HG03196 (cell line): ENCODE measurements at regions not wholly inside any gene's neighbourhood (a gene's known extent, or its start where the extent isn't known, plus 50 kb on each side); places are given as distances from the start of the nearest gene placed in this dataset.

Experiments used
- ATAC-seq: cut with Tn5 transposase; IDR thresholded peaks from one replicate; pipeline ENCODE4 v1.9.1; 2021; ENCODE audit not compliant: unreplicated experiment

DNA sequence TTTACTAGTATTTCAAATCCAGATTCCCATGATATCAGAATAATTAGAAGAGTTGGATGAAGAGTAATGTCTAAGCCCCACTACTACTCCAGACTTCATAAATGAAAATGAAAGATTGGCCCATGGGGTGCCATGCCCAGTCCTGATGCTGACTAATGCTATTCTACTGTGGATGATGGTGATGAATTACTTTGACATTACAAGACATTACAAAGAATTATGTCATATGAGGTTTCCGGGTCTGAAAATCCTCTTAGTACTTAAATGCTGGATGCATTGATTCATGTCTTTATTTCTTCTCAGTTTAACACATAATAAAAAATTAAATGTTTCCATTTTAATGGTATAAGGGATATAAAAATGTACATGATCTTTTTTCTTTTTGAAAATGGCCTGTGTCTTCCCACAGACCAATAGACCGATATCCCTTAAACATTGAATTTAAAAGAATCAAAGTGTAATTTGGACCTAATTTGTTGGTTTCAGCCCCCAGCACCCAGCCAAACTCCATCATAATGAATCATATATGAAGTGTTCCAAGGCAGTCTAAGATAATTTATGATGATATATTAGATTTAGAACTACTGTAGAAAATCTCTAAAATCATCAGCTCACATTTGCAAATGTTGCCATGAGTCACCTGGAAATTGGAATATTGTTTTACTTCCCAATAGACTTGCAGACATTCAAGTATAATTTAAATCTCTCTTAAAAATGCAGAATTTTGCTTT is 223.6 kb upstream of the SGCD start:
- ATAC-seq = no peak

- no peak for ATAC-seq
These were observed 217.5 kb upstream of the SGCD start for GRCh38 chr5:156109317-156110023.

DNA sequence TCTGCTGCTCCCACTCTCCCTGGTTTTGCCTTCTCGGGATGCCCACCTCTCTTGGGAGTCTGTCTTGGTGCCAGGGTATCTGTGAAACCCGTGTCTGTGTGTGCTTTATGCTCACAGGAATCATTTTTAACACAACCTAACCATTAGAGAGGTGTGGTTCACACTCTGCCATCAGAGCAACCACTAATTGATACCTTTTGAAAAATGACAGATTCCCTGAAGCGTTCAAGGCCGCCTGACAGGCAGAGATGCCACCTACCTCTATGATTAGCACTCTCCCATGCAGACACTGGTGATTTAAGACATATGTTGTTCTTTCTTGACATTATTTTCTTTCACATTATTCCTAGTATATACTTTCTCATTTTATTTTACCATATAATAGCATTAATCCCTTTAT is 207.3 kb upstream of the SGCD start:
- no peak for ATAC-seq

DNA sequence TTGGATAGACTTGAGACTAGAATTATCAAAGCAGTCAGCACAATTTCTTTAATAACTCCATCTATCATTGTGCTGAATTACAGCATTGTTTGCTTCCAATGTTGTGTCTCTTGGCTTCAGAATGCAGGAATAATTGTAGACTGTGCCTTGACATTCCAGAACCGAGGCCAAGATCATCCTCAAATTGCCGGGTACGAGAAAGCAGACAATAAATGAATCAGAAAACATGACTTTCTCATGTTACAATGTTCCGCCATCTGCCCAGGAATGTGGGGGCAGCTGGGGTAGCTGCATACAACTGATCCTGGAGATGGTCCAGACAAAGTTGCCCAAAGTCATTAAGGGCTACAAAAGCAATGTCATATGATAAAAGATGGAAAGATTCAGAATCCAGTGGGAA is 206.2 kb upstream of the SGCD start:
- ATAC-seq = no peak

DNA sequence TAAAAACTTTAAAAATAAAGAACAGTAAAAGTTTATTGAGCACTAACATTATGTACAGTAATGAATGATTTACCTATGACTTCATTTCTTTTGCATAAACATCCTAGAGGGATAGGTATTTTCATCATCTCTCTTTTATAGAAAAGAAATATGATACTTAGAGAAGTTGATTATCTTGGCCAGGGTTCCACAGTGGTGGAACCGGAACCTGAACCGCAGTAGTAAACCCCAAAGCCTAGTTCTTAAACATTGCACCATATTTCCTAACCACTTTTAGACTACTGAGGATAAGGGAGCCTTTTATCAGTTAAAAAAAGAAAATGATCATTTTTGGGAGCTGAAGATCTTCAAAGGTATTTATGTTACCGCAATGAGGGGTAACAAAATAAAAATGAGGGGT is 205.7 kb upstream of the SGCD start:
- no peak for ATAC-seq

- no peak for ATAC-seq
These were observed 205.1 kb upstream of the SGCD start for GRCh38 chr5:156121882-156122281.

DNA sequence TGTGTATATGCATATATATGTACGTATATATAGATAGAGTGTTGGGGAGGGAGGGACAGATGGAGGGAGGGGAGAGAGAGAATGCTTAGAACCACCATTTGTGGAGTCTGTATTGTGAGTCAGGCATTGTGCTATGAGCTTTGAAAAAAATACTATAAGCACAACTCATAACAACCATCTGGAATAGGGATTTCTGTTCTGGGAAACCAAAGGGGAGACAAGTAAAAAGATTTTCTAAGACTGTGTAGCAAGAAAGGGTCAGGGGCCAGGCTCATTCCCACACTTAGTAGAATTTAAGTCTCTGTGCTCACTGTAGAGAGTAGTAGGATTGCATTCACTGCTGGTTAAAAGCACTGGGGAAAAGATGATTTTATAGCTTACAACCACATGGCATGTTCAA is 202.3 kb upstream of the SGCD start:
- no peak for ATAC-seq

- no peak for ATAC-seq
These were observed 201.8 kb upstream of the SGCD start for GRCh38 chr5:156125118-156125517.

DNA sequence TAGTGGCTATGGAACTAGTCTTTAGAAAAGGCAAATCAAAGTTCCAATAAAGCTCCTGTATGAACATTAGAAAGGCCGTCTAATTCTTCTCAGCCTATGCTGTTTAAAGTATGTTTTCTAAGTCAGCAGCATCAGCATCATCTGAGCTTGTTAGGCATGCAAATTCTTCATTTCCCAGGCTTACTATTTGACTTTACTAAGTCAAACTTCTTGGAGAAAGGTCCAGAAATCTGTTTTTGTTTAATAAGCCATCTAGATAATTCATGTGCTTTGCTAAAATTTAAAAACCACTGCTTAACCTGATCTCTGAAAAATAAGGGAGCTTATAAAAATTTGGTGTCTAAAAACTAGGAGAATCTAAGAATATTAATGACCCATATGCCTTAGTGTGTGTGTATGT is 200.2 kb upstream of the SGCD start:
- ATAC-seq = no peak

GRCh38 chr5:156128026-156128425 is 198.9 kb upstream of the SGCD start:
- ATAC-seq = no peak

- ATAC-seq = no peak
These were observed 192.7 kb upstream of the SGCD start for GRCh38 chr5:156134216-156134615.

DNA sequence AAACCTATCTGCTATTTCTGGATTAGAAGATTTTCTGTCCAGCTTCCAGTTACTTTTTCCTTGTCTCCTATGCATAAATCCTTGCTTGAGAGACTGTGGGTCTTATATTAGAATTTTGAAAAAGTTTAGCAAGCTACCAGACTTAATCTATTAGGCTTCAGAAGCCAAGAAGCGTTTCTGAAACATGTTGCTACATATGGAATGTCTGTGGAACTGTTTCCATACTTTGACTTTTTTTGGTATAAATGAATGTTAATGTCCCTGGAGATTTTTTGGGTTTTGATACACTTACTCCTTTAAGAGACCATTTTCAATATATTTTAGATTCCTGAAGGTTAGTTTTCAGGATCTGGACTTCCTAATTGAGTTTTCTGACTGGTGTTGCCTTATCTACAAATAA is 191.4 kb upstream of the SGCD start:
- no peak for ATAC-seq

GRCh38 chr5:156137071-156137869 is 189.7 kb upstream of the SGCD start:
- no peak for ATAC-seq

GRCh38 chr5:156142867-156143266 is 184.1 kb upstream of the SGCD start:
- no peak for ATAC-seq

- ATAC-seq = no peak
These were observed 179.6 kb upstream of the SGCD start for GRCh38 chr5:156147261-156147943.

GRCh38 chr5:156147944-156148285 is 179.0 kb upstream of the SGCD start:
- ATAC-seq = no peak

DNA sequence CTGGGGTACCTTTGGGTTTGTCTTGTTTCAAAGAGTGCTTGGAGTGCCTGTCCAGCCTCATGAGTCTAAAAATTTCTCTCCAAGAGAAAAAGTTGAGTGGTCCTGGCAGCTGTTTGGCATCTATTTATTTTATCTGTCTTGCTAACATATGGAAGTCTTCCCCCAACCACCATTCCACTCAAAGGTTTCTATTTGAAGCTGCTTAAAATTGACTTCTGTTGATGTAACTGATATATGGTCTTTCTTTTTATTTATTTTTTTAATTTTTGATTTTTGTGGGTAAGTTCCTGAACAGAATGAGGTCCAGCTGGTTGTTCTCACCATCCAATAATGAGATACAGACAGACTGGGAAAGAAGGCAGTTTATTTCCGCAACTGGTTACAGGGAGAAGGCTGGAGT is 178.7 kb upstream of the SGCD start:
- no peak for ATAC-seq

DNA sequence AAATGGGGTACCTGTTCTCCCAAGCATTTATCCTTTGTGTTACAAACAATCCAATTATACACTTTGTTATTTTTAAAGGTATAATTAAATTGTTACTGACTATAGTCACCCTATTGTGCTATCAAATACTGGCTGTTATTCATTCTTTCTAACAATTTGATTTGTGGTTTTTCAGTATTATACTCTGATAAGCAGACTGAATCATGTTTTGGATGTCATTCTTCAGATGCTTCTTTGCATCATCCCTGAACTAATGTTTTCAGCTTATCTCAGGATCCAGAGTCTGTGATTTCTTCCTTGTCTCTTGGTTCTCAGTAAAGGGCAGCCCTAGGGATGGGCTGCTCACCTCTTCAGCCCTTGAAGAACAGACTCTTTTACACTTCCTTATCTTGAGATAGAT is 177.8 kb upstream of the SGCD start:
- no peak for ATAC-seq

GRCh38 chr5:156153602-156154001 is 173.4 kb upstream of the SGCD start:
- no peak for ATAC-seq

DNA sequence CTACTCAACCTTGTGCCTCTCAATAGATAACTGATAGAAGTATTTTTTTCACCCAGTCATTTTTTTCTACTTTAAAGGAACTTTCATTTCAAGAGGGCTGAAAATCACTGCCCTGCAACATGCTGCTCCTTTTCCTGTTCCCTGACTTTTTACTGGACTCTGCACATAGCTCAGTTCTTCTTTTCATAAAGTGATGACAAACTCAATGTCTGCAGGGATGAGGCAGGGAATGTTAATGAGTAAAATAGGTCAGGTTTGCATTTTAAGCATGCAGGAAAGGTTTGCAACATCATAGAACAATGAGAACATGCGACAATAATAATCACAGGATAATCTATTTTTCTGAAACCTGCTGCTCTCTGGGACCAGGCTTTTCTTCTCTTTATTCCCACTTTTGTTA is 172.2 kb upstream of the SGCD start:
- no peak for ATAC-seq

GRCh38 chr5:156155598-156155997 is 171.4 kb upstream of the SGCD start:
- ATAC-seq = no peak

DNA sequence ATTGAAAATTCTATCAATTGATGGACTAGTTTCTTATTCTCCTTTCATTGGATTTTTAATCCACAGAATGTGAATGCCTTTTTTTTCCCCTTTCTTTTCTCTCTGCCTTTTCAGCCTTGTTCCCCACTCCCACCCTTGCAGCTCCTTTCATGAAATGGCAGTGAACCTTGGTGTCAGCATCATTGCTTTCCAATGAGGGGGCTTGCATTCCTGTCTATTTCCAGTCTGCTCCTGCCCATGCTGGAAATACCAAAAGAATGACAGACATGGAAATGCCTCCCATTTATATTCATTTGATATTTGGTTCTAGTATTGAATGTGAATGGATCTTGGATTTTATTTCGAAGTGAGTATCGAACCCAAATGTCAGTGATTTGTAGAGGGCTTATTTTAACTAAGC is 162.7 kb upstream of the SGCD start:
- no peak for ATAC-seq
